Stimulated activated CD4-positive, alpha-beta T cell treated with anti-CD3 and anti-CD28 coated beads, Interleukin-15, amount 100 ng/mL, for 48 hours (primary cell): ENCODE measurements at regions not wholly inside any gene's neighbourhood (a gene's known extent, or its start where the extent isn't known, plus 50 kb on each side); places are given as distances from the start of the nearest gene placed in this dataset.

Experiments used
- DNase-seq, 2 donors: peaks; one replicate each; pipeline ENCODE4 v3.0.0-alpha.2; 2020; ENCODE audit warnings: low read depth in 2 of 2

- no peak for DNase-seq
Observed at GRCh38 chr2:146898083-146898482, 946.7 kb upstream of the ACVR2A start.

- DNase-seq, result no peak
Observed at GRCh38 chr2:146894514-146894913, 950.3 kb upstream of the ACVR2A start.

- no peak for DNase-seq
Observed at GRCh38 chr2:146893500-146894041, 951.3 kb upstream of the ACVR2A start.

GRCh38 chr2:146890491-146890890 is 954.3 kb upstream of the ACVR2A start:
- DNase-seq, result no peak

GRCh38 chr2:146879882-146880281 is 964.9 kb upstream of the ACVR2A start:
- DNase-seq, result no peak

DNA sequence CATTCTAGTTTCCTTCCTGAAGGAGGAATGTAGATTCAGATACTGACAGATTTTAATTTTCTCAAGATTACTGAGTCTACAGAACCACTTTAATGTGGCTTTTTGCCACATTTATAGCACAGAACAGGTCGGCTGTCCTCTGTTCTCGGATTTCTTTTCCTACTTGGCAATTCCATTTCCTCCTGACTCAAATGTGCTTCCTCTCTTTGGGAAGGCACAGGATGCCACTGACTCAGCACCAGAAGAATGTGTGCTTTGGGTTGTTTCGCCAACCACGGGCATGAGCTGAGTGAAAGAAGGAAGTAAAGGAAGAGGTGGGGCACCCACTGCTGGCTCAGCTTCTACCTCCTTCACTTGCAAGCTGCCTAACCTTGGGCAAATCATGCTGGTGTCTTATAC is 970.6 kb upstream of the ACVR2A start:
- DNase-seq, result no peak

DNA sequence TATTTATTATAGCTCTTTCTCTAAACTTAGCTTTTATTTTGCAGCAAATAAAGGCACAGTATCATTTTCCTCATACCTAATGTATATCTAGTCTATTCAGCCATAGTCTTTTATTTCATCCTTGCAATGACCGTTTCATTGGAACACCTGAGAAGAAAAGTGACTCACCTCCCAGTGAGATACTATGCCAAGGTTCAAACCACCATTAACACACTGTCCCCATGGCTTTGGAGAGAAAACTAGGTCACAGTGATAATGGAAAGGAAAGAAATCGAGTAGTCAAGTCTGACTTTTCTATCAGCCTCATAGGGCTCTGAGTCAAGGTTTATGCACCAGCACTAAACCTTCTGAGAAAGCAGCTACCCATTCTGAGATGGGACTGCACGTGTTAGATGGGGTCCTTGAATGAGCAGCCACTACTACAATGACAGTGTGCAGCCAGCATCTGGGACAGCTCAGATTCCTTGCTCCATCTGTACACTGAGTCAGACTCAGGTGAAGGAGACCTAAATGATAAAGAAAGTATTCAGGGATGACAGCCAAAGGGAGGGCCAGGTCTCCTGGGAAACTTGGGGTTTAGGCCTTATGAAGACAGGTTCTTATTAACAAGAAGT is 971.1 kb upstream of the ACVR2A start:
- DNase-seq, result no peak

- no peak for DNase-seq
Observed at GRCh38 chr2:146873056-146873455, 971.8 kb upstream of the ACVR2A start.

DNA sequence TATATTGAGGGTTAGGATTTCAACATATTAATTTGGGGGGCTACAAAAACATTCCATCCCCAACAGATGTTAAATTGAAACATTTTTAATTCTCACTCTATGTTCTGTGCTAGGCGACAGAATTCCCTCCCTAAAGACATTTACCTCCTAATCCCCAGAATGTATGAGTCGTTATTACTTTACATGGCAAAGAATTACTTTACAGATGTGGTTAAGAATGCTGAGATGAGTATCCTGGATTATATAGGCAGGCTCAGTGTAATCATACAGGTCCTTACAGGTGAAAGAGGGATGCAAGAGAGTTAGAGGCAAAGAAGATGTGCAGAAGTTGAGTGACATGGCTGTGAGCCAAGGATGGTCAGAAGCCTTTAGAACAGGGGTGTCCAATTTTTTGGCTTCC is 974.1 kb upstream of the ACVR2A start:
- no peak for DNase-seq

DNA sequence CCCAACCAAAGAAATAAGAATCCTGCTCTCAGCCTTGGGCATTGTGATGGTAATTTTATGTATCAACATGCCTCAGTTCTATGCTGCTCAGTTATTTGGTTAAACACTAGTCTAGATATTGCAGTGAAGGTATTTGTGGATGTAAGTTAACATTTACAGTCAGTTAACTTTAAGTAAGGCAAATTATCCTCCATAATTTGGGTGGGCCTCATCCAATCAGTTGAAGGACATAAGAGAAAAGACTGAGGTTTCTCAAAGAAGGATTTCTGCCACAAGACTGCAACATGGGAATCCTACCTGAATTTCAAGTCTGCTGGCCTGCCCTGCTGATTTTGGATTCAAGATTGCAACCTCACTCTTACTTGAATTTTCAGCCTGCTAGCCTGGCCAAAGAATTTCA is 975.5 kb upstream of the ACVR2A start:
- no peak for DNase-seq

DNA sequence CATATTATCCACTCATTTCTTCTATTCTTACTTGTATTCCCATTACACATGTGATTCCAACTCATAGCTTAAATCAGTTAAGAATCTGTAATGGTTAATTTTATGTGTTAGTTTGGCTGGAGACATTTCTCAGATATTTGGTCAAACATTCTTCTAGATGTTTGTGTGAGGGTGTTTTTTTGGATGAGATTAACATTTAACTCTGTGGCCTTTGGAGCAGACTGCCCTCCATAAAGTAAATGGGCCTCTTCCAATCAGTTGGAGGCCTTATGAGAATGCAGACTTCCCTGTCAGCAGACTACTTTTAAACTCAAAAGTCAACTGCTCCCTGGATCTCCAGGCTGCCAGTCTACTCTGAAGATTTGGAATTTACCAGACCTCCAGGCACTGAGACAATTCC is 976.8 kb upstream of the ACVR2A start:
- no peak for DNase-seq

- DNase-seq, result no peak
Observed at GRCh38 chr2:146867477-146867986, 977.3 kb upstream of the ACVR2A start.

GRCh38 chr2:146853741-146854444 is 990.9 kb upstream of the ACVR2A start:
- DNase-seq, result no peak

GRCh38 chr2:146852661-146853060 is 992.2 kb upstream of the ACVR2A start:
- DNase-seq, result no peak

- DNase-seq, result no peak
Observed at GRCh38 chr2:146850746-146851145, 994.1 kb upstream of the ACVR2A start.

GRCh38 chr2:146847846-146848245 is 997.0 kb upstream of the ACVR2A start:
- no peak for DNase-seq

DNA sequence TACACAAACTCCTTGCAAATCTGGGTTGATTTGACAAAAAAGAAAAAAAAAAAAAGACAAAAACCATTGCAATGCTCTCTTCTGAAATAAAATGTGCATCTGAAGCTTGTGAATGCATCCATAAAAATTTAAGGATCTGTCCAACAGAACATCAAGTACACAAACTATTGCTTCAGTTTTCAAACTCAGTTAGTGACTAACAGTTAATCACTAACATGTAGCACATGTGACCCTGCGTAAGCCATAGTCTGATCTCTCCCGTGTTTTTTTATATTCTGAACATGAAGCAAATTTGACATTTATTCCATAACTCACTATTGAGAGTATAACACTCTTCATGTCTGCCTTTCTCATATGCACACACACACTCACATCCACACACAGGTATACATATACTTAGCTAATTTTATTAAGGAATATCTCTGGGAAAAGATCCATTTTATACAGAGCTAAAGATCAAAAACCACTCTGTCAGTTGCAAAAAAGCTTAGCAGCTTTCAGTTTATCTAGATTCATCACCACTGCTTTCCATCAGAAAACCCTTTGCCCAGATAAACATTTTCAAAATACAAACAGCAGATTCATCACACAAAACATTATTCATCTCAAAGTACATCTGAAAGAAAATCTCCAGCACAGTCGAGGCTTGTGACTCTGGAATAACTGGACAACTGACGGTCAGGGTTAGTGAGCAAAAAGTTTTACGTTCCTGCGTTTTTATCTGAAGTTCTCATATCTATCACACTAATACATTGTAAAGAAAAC is 1000.4 kb upstream of the ACVR2A start:
- DNase-seq, result no peak

GRCh38 chr2:146837857-146838256 is 1007.0 kb upstream of the ACVR2A start:
- DNase-seq, result no peak

GRCh38 chr2:146826388-146826787 is 1018.4 kb upstream of the ACVR2A start:
- no peak for DNase-seq

DNA sequence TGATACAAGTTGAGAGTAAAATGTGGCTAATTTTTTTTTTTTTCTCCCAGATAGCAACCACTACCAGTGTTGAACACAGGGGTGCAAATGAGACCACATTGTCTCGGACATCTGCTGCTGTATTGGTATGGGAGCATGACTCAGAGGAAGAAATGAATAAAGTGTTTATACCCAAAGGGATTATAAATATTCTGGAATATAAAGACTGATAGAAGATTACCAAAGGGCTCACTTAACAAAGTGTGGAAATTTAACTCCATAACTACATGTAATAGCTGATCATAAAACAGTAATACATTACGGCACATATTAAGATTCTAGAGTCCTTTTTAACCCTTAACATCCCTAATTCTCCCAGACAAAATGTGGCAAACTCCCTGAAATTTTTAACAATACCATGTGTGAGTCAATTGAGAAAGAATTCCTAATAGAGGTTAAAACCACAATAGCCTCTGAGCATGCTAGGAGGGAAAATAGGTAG is 1023.0 kb upstream of the ACVR2A start:
- no peak for DNase-seq

DNA sequence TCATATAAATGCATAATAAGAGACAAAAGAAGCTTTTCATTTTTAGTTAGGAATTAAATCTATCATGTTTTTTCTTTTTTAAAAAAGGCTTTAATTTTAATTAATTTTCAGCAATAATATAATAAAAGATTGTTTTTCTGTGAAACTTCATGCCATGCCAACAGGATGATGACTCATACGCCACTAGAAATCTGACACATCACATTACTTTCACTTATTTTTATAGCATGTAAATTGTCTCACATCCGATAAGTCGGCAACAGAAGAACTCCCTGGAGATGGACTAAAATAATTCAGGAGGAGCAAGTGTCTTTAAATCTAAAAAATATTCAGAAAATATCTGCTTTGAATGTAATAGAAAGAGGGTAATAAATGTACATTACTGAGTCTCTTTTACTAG is 1024.2 kb upstream of the ACVR2A start:
- DNase-seq, result no peak

DNA sequence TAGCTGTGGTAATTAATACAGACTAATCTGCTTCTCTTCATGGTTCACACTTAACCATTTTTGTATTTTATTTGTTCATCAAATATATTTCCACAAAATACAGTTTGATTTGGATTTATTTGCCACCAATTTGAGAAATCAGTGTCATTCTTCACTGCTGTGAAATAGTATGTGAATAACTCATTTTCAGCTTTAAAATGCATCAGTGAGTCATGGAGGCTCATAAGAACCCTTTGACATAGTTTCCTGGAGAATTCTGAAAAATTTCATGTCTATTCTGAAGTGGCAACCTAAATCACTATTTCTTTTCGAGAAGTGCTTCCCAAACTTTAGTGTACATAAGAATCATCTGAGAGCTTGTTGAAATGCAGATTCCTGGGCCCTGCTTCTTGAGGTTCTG is 1026.7 kb upstream of the ACVR2A start:
- no peak for DNase-seq
